Endothelial cell of umbilical vein (primary cell): ENCODE measurements at regions not wholly inside any gene's neighbourhood (a gene's known extent, or its start where the extent isn't known, plus 50 kb on each side); places are given as distances from the start of the nearest gene placed in this dataset.

Source experiments
- BruUV-seq: library from RNA; stranded (reverse); fragments of 400-500 nt; replicated peaks from 2 replicates; lab custom pipeline; 2021; lab: Mats Ljungman, UMichigan
- CTCF ChIA-PET: fragments of 300-600, 350-600 bp; sonication (Branson Sonifier 250); formaldehyde crosslinking; loops from one replicate; lab custom pipeline; 2021; ENCODE audit warnings: antibody characterized with exemption, inconsistent platforms; lab: Charles Lee
- POLR2A ChIA-PET: fragments of 300-600, 350-600 bp; sonication (Branson Sonifier 250); formaldehyde crosslinking; loops from one replicate; lab custom pipeline; 2021; ENCODE audit warnings: antibody characterized with exemption, inconsistent platforms; lab: Charles Lee
- DNase-seq: peaks from one replicate; pipeline ENCODE4 v3.0.0-alpha.2; 2011; ENCODE audit warnings: low read depth, low spot score
- FAIRE-seq: peaks from 2 replicates; lab custom pipeline; 2011; peaks lifted over from hg19 to GRCh38; lab: Jason Lieb, UNC
- H2AFZ ChIP-seq: 2 replicates; pipeline ENCODE4 v1.6.0; 2012; ENCODE audit warnings: low read depth, low read length, control low read depth, inconsistent platforms
- H3K27ac ChIP-seq: 2 replicates; pipeline ENCODE4 v1.5.1; 2011; ENCODE audit warnings: low read depth, mild to moderate bottlenecking, control low read depth, low read length, moderate library complexity; ENCODE audit not compliant: insufficient read depth
- H3K27me3 ChIP-seq, 2 experiments: 2 replicates each; pipeline versions ENCODE4 v1.6.0 to v1.6.1; 2011; ENCODE audit warnings: low read length in 2 of 2, mixed read lengths in 1 of 2; ENCODE audit not compliant: control insufficient read depth in 2 of 2, insufficient read depth in 2 of 2
- H3K36me3 ChIP-seq, 2 experiments: 2 replicates in 1 of 2; 3 replicates in 1 of 2; pipeline ENCODE4 v1.5.1; 2011; ENCODE audit warnings: low read length in 2 of 2, mild to moderate bottlenecking in 1 of 2, moderate library complexity in 1 of 2; ENCODE audit not compliant: control insufficient read depth in 2 of 2, insufficient read depth in 2 of 2; ENCODE audit errors: extremely low read depth in 1 of 2
- H3K4me1 ChIP-seq: 3 replicates; pipeline ENCODE4 v1.5.1; 2011; ENCODE audit warnings: mild to moderate bottlenecking, low read length; ENCODE audit not compliant: control insufficient read depth, insufficient read depth; ENCODE audit errors: extremely low read depth
- H3K4me2 ChIP-seq: 2 replicates; pipeline ENCODE4 v1.6.1; 2011; ENCODE audit warnings: low read length, control low read depth, mixed read lengths; ENCODE audit not compliant: insufficient read depth
- H3K4me3 ChIP-seq, 3 experiments: fragments of 200-600 bp in 1 of 3; sonication (generic), shearing (Covaris generic) in 1 of 3; replicated peaks in 1 of 3; 2 replicates each; pipeline ENCODE4 v1.5.1; 2011 to 2016; ENCODE audit warnings: control low read depth in 3 of 3, low read length in 3 of 3, mild to moderate bottlenecking in 2 of 3, inconsistent platforms in 1 of 3, low read depth in 1 of 3, moderate library complexity in 1 of 3; ENCODE audit not compliant: insufficient read depth in 1 of 3
- H3K79me2 ChIP-seq: 2 replicates; pipeline ENCODE4 v1.6.0; 2012; ENCODE audit warnings: low read length, inconsistent platforms; ENCODE audit not compliant: control insufficient read depth, insufficient read depth
- H3K9ac ChIP-seq: replicated peaks from 2 replicates; pipeline ENCODE3; 2011; ENCODE audit warnings: low read length, control low read depth; ENCODE audit not compliant: insufficient read depth; ENCODE audit errors: extremely low read depth
- H3K9me1 ChIP-seq: replicated peaks from 3 replicates; pipeline ENCODE4 v1.6.0; 2011; ENCODE audit warnings: mild to moderate bottlenecking, low read length; ENCODE audit not compliant: control insufficient read depth, insufficient read depth; ENCODE audit errors: extremely low read depth
- H3K9me3 ChIP-seq: replicated peaks from 2 replicates; pipeline ENCODE4 v1.5.1; 2012; ENCODE audit warnings: low read length, inconsistent platforms; ENCODE audit not compliant: control insufficient read depth, insufficient read depth
- H4K20me1 ChIP-seq: replicated peaks from 2 replicates; pipeline ENCODE3; 2011; ENCODE audit warnings: mild to moderate bottlenecking, low read length; ENCODE audit not compliant: control insufficient read depth, insufficient read depth; ENCODE audit errors: extremely low read depth
- CTCF ChIP-seq, 2 donors: IDR thresholded peaks; 1 replicate in 1 of 2; 2 replicates in 1 of 2; pipeline ENCODE4 v1.5.1; 2011; ENCODE audit warnings: low read length in 2 of 2, mild to moderate bottlenecking in 2 of 2, moderate library complexity in 2 of 2, control low read depth in 1 of 2, inconsistent platforms in 1 of 2, low read depth in 1 of 2; ENCODE audit not compliant: insufficient read depth in 1 of 2; ENCODE audit errors: extremely low read depth in 1 of 2
- EZH2 ChIP-seq: IDR thresholded peaks from 2 replicates; pipeline ENCODE4 v1.6.1; 2012; ENCODE audit warnings: borderline replicate concordance, low read depth, mild to moderate bottlenecking, moderate library complexity, low read length, inconsistent platforms; ENCODE audit not compliant: severe bottlenecking
- FOS ChIP-seq: IDR thresholded peaks from 2 replicates; pipeline ENCODE4 v1.6.1; 2011; ENCODE audit warnings: mild to moderate bottlenecking, low read length, moderate library complexity, borderline replicate concordance; ENCODE audit not compliant: insufficient read depth
- GATA2 ChIP-seq: IDR thresholded peaks from 2 replicates; pipeline ENCODE4 v1.7.0; 2011; ENCODE audit warnings: low read depth, mild to moderate bottlenecking, moderate library complexity, mixed read lengths, low read length; ENCODE audit not compliant: insufficient read length, insufficient read depth
- JUN ChIP-seq: IDR thresholded peaks from 2 replicates; pipeline ENCODE4 v1.6.1; 2011; ENCODE audit warnings: borderline replicate concordance, low read depth; ENCODE audit not compliant: insufficient read length, insufficient read depth
- MYC ChIP-seq: IDR thresholded peaks from one replicate; pipeline ENCODE4 v1.6.1; 2011; ENCODE audit warnings: mild to moderate bottlenecking, low read depth, low read length
- POLR2A ChIP-seq: IDR thresholded peaks from 2 replicates; pipeline ENCODE4 v1.6.1; 2012; ENCODE audit warnings: low read depth, mild to moderate bottlenecking, control low read depth, low read length
- POLR2AphosphoS5 ChIP-seq: IDR thresholded peaks from 2 replicates; pipeline ENCODE4 v1.6.1; 2012; ENCODE audit warnings: low read depth, mild to moderate bottlenecking, control low read depth, low read length, moderate library complexity; ENCODE audit not compliant: insufficient read depth
- dilution Hi-C: fragments of 300-500 bp; cut with MboI; formaldehyde crosslinking; loops from one replicate; pipeline ENCODE4 v1.15.0; 2019; ENCODE audit warnings: low sequenced_read_pairs; ENCODE audit not compliant: extremely low pct_ligation_motif_present
- intact Hi-C: fragments of 100-400 bp; cut with micrococcal nuclease; formaldehyde crosslinking; loops from one replicate; pipeline ENCODE4 v1.10.0; 2022
- TF ChIP-seq, protein P1 (sequence below): IDR thresholded peaks from 2 replicates; pipeline ENCODE4 v1.6.1; 2011; ENCODE audit not compliant: insufficient read depth, insufficient read length

DNA sequence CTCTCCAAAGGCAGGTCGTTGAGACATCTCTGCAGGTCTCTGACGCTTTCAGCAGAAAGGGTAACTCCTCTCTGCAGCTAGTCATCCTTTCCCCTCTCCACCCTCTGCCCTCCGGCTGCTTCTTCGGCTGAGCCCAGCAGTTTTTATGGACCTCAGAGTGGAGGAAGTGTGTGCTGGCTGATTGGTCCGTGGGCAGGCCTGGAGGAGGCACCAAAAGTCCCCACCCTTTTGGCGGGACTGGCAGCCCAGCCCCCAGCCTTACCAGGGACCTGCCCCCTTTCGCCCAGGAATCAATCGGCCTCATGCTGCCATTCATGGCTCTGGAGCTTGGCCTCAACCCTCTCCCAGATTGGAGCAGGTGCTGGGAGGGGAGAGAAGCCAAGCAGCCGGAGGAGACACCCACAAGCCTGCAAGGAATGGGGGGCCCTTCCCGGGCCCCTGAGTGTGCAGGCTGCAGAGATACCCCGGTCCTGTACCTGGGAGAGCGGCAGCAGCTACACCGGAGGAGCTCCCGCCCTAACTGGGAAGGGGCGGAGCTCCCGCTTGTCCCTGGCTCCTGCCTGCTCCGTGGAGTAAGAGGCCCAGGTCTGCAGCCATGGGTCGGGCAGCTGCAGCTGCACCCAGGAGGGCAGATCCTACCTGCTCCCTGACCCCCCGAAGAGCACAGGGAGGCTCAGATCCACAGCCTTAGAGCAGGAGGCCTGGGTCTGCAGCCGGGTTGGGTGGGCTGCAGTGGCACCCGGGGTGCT is 170.3 kb upstream of the SOX4 start:
- Histone ChIP-seq H3K4me3 (no peak overlapping the region), H3K9ac (no peak overlapping the region), H3K79me2 (no peaks in the 10 kb centered on the region), H3K4me1 (no peaks in the 10 kb centered on the region), H4K20me1 (no peaks in the 10 kb centered on the region), H3K36me3 (no peaks in the 10 kb centered on the region), H3K9me1 (no peaks in the 10 kb centered on the region), H3K4me2 (no peak overlapping the region), H3K27ac (no peak overlapping the region), H2AFZ (no peak overlapping the region), H3K9me3 (no peaks in the 10 kb centered on the region), H3K27me3 (no peaks in the 10 kb centered on the region)
- TF ChIP-seq MYC (no peak), CTCF (IDR thresholded peaks at IDR 0.05; ENCODE audit: extremely low read depth in 1 of 2, insufficient read depth in 1 of 2, low read depth in 1 of 2, low read length in 2 of 2) (no peak), POLR2A (no peak), FOS (no peak), EZH2 (no peak), POLR2AphosphoS5 (no peak), JUN (no peak), GATA2 (no peak)
- TF ChIP-seq, protein P1, sequence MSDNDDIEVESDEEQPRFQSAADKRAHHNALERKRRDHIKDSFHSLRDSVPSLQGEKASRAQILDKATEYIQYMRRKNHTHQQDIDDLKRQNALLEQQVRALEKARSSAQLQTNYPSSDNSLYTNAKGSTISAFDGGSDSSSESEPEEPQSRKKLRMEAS: no peak
- BruUV-seq: no TSS peak
- DNase-seq (no peak), FAIRE-seq (no peak)
- ChIA-PET CTCF (no interaction called here), POLR2A (no interaction called here)
- intact Hi-C loops (no loop called here), dilution Hi-C loops (no loop called here)
